Endothelial cell of umbilical vein (primary cell): ENCODE measurements at regions not wholly inside any gene's neighbourhood (a gene's known extent, or its start where the extent isn't known, plus 50 kb on each side); places are given as distances from the start of the nearest gene placed in this dataset.

ENCODE experiments used
- EZH2 ChIP-seq: IDR thresholded peaks from 2 replicates; pipeline ENCODE4 v1.6.1; 2012; ENCODE audit warnings: borderline replicate concordance, low read depth, mild to moderate bottlenecking, moderate library complexity, low read length, inconsistent platforms; ENCODE audit not compliant: severe bottlenecking
- FOS ChIP-seq: IDR thresholded peaks from 2 replicates; pipeline ENCODE4 v1.6.1; 2011; ENCODE audit warnings: mild to moderate bottlenecking, low read length, moderate library complexity, borderline replicate concordance; ENCODE audit not compliant: insufficient read depth
- JUN ChIP-seq: IDR thresholded peaks from 2 replicates; pipeline ENCODE4 v1.6.1; 2011; ENCODE audit warnings: borderline replicate concordance, low read depth; ENCODE audit not compliant: insufficient read length, insufficient read depth
- MYC ChIP-seq: IDR thresholded peaks from one replicate; pipeline ENCODE4 v1.6.1; 2011; ENCODE audit warnings: mild to moderate bottlenecking, low read depth, low read length
- POLR2A ChIP-seq: IDR thresholded peaks from 2 replicates; pipeline ENCODE4 v1.6.1; 2012; ENCODE audit warnings: low read depth, mild to moderate bottlenecking, control low read depth, low read length
- POLR2AphosphoS5 ChIP-seq: IDR thresholded peaks from 2 replicates; pipeline ENCODE4 v1.6.1; 2012; ENCODE audit warnings: low read depth, mild to moderate bottlenecking, control low read depth, low read length, moderate library complexity; ENCODE audit not compliant: insufficient read depth
- TF ChIP-seq, protein P1 (sequence below), 2 donors: IDR thresholded peaks; 1 replicate in 1 of 2; 2 replicates in 1 of 2; pipeline ENCODE4 v1.5.1; 2011; ENCODE audit warnings: low read length in 2 of 2, mild to moderate bottlenecking in 2 of 2, moderate library complexity in 2 of 2, control low read depth in 1 of 2, inconsistent platforms in 1 of 2, low read depth in 1 of 2; ENCODE audit not compliant: insufficient read depth in 1 of 2; ENCODE audit errors: extremely low read depth in 1 of 2
- TF ChIP-seq, protein P2 (sequence below): IDR thresholded peaks from 2 replicates; pipeline ENCODE4 v1.6.1; 2011; ENCODE audit not compliant: insufficient read depth, insufficient read length

DNA sequence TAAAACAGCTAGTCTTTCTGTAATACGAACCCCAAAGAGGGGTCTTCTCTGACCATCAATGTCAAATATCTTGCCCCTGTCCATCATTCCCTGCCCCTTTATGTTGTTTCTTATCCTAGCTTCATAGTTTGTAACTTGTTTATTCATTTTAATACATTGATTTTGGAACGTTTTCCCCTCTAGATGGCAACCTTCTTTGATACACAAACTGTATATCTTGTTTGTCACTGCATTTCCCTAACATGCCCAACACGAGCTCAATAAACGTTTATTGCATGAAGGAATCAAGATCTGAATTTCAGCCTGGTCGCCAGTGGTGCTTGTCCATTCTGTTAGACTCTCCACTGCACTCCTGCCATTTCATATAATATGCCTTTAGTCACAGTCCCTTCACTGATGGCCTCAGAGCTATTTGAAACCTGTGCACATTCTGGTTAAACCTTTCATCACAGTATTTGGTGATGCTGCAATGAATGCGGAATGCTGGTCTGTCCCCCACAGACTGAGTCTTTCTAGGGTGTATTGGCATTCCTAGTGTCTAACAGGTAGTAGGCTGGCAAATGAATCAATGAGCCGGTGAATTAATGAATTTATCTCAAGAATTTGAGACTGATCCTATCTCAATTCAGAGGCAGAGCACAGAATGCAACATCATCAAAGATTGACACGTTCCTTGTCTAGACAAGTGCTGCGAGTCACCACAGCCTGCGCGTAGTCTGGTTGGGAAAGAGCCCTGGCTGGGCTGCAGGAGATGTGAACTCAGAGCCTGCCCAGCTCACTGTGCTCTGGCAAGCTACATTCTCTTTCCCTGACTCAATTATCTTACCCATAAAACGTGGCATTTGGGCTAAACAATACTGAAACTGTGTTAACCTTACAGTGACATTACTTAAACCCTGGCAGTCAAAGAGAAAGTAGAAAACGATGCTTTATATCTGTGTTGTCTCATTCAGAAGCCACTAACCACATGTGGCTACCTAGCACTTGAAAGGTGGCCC is 55.2 kb upstream of the FRMD4A start:
- no peak for TF ChIP-seq EZH2
- TF ChIP-seq, protein P1, sequence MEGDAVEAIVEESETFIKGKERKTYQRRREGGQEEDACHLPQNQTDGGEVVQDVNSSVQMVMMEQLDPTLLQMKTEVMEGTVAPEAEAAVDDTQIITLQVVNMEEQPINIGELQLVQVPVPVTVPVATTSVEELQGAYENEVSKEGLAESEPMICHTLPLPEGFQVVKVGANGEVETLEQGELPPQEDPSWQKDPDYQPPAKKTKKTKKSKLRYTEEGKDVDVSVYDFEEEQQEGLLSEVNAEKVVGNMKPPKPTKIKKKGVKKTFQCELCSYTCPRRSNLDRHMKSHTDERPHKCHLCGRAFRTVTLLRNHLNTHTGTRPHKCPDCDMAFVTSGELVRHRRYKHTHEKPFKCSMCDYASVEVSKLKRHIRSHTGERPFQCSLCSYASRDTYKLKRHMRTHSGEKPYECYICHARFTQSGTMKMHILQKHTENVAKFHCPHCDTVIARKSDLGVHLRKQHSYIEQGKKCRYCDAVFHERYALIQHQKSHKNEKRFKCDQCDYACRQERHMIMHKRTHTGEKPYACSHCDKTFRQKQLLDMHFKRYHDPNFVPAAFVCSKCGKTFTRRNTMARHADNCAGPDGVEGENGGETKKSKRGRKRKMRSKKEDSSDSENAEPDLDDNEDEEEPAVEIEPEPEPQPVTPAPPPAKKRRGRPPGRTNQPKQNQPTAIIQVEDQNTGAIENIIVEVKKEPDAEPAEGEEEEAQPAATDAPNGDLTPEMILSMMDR (IDR thresholded peaks at IDR 0.05; ENCODE audit: extremely low read depth in 1 of 2, insufficient read depth in 1 of 2, low read depth in 1 of 2, low read length in 2 of 2) = no peak
- TF ChIP-seq POLR2AphosphoS5 = no peak
- TF ChIP-seq POLR2A = no peak
- TF ChIP-seq MYC = no peak
- TF ChIP-seq JUN = no peak
- TF ChIP-seq, protein P2, sequence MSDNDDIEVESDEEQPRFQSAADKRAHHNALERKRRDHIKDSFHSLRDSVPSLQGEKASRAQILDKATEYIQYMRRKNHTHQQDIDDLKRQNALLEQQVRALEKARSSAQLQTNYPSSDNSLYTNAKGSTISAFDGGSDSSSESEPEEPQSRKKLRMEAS = no peak
- no peak for TF ChIP-seq FOS
